ENCODE measurements at regions not wholly inside any gene's neighbourhood (a gene's known extent, or its start where the extent isn't known, plus 50 kb on each side); places are given as distances from the start of the nearest gene placed in this dataset.

DNA sequence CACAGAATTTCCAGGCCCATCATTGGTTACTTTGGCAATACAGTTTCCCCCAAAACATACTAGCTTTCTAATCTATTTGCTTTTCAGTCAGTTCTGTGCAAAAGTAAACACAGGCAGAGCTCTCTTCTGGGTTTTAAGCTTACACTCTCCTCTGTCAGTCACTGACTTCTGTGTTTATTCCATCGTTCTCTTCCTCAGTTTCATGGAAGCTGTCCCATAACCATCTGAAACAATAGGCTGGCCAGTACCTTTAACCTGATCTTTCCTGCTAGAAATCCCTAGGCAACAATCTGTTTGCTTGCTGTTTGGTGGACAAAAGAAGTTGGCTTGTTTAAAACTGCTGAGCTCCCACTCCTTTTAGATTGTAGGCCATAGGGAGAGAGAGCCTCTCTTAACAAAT lies 431.5 kb downstream of the HACE1 start:
- in situ Hi-C loops (cut with MboI; ENCODE audit: low sequenced_read_pairs): no loop called here

DNA sequence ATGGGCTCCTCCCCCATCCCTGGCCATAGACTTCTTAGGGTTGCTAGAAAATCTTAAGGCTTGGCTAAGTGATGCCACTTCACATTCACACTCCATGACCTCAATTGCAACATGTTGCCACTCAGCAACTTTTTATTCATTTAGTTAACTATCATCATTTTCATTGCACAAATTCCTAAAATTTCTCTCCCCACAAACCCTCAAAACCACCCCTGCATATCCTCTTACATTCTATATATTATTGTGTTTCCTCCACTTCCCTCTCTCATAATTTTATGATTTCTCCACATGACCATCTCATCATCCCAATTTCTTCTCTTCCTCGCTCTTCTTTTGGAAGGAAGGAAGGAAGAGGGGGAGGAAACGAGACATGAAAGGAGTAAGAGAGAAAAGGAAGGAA lies 436.0 kb downstream of the HACE1 start:
- in situ Hi-C loops (cut with MboI; ENCODE audit: low sequenced_read_pairs): no loop called here

DNA sequence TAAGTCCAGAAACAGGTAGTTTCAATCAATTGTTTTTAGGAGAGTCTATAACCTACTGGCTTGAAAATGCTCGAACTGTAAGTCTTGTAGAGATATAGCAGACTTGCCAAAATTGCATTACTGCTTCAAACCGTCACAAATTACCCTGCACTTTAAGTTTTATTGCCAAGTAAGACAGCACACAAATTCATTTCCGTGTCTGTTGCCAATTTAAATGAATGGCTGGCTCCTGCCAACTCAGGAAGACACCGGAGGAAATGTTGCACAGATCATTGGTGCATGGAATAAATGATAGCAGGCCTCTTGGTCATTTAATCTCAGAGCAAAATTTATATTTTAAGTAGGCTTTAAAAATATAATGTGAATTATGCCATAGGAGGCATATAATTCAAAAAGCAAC lies 438.1 kb downstream of the HACE1 start:
- in situ Hi-C loops (cut with MboI; ENCODE audit: low sequenced_read_pairs): no loop called here

- in situ Hi-C loops (cut with MboI; ENCODE audit: low sequenced_read_pairs): no loop called here
These were observed 440.9 kb downstream of the HACE1 start for GRCh38 chr6:104418839-104419238.

- in situ Hi-C loops (cut with MboI; ENCODE audit: low sequenced_read_pairs): no loop called here
These were observed 441.6 kb downstream of the HACE1 start for GRCh38 chr6:104418125-104418524.

GRCh38 chr6:104414723-104415122 lies 445.0 kb downstream of the HACE1 start:
- in situ Hi-C loops (cut with MboI; ENCODE audit: low sequenced_read_pairs): no loop called here

- in situ Hi-C loops (cut with MboI; ENCODE audit: low sequenced_read_pairs): no loop called here
These were observed 446.0 kb downstream of the HACE1 start for GRCh38 chr6:104413767-104414166.

GRCh38 chr6:104411302-104411701 lies 448.4 kb downstream of the HACE1 start:
- in situ Hi-C loops (cut with MboI; ENCODE audit: low sequenced_read_pairs): no loop called here

GRCh38 chr6:104409913-104410312 lies 449.8 kb downstream of the HACE1 start:
- in situ Hi-C loops (cut with MboI; ENCODE audit: low sequenced_read_pairs): no loop called here

GRCh38 chr6:104407957-104408356 lies 451.8 kb downstream of the HACE1 start:
- in situ Hi-C loops (cut with MboI; ENCODE audit: low sequenced_read_pairs): no loop called here

DNA sequence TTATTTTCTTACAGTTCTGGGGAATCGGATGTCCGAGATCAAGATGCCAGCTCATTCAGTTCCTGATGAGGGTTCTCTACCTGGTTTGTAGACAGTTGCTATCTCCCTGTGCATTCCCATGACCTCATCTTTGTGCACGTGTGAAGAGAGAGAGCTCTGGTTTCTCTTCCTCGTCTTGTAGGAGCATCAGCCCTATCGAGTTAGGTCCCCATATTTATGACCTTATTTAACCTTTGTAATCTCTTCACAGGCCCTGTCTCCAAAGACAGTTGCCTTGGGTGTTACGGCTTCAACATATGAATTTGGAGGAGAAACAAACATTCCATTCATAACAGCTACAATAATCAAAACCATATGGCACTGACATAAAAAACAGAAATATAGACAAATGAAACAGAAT lies 455.3 kb downstream of the HACE1 start:
- in situ Hi-C loops (cut with MboI; ENCODE audit: low sequenced_read_pairs): no loop called here

DNA sequence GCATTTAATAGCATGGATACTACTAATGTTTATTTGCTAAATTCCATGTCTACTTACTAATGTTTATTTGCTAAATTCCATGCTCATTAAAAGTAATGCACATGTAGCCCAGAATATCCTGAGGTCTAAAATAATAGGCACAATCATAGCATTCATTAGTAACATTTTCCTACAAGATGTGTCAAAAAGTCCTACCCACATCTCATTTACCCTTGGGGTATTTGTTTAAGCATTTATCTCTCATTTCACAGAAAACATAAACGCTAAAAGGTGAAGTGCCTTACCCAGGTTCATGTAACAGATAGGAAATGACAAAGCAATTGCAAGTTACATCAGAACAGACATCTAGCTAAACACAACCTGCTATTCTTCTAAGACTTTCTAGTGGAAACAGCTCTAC lies 457.1 kb downstream of the HACE1 start:
- in situ Hi-C loops (cut with MboI; ENCODE audit: low sequenced_read_pairs): no loop called here

DNA sequence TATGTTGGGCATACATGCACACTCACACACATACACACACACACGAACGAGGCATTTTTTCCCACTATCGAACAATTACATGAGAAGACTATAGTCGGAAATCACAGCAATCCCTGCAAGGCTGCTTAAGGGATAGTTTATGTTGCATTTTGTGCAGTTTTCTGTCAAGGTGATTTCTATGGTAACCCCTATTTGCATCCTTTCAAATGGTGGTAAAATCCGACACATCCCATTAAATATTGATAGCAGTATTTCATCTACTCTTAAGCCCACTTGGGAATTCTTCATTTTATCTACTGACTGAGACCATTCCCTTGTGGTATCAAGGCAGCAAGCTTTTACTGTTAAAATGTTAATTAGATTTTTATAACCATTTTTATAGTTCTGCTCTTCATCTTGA lies 457.8 kb downstream of the HACE1 start:
- in situ Hi-C loops (cut with MboI; ENCODE audit: low sequenced_read_pairs): no loop called here

GRCh38 chr6:104400844-104401243 lies 458.9 kb downstream of the HACE1 start:
- in situ Hi-C loops (cut with MboI; ENCODE audit: low sequenced_read_pairs): no loop called here

- in situ Hi-C loops (cut with MboI; ENCODE audit: low sequenced_read_pairs): no loop called here
These were observed 463.6 kb downstream of the HACE1 start for GRCh38 chr6:104396077-104396476.

DNA sequence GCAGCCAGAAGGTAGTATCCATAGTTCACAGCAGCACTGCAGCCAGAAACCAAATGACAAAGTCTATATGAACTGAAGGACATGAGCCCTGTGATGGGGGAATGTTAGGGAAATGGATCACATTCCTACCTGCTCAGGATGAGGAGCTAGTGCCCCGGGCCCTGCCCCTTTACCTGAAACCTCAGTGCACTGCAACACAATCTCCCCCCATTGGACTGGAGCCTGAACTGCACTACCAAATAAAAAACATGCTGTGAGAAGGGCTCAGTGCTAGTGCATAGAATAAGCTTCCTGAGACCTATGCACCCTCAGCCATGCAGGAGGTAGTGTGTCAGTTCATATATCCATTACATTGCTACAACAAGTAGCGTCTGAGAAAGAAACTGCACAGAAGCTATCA lies 477.8 kb downstream of the HACE1 start:
- in situ Hi-C loops (cut with MboI; ENCODE audit: low sequenced_read_pairs): no loop called here

- in situ Hi-C loops (cut with MboI; ENCODE audit: low sequenced_read_pairs): no loop called here
These were observed 494.1 kb downstream of the HACE1 start for GRCh38 chr6:104365451-104366234.

DNA sequence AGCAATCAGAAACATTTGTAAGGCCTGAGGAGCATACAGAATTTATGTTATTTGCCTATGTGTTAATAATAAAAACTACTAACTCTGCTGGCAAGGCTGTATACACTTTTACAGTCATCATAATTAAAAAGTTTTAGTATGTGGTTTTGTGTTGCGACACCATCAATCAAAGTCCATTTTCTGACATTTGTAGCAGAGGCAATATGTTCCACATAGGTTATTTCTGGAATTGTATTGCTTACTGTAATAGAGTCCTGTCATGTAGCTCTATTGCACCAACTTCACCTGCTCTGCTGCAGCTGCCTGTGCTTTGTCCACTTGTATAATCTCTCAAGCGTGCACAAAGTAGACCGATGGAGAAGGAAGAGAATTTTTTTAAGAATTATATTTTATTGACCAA lies 501.8 kb downstream of the HACE1 start:
- in situ Hi-C loops (cut with MboI; ENCODE audit: low sequenced_read_pairs): no loop called here

DNA sequence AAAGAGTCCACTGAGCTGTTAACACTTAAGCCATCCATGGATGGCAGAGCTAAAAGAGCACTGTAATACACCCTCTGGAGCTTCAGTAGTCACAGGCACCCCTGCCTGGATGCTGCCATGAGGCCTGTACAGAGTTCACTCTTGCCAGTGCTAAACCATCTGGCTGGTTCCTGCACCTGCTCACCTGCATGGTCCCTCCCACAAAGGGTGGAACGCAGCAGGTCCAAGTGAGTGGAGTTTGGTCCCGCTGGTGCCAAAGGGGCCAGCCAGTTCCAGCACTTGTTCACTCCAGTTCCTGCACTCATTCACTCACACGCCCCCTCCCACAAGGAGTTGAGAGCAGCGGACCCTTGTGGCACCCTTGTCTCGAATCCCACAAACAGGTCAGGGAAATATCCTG lies 503.5 kb downstream of the HACE1 start:
- in situ Hi-C loops (cut with MboI; ENCODE audit: low sequenced_read_pairs): no loop called here

GRCh38 chr6:104349191-104349590 lies 510.5 kb downstream of the HACE1 start:
- in situ Hi-C loops (cut with MboI; ENCODE audit: low sequenced_read_pairs): no loop called here

DNA sequence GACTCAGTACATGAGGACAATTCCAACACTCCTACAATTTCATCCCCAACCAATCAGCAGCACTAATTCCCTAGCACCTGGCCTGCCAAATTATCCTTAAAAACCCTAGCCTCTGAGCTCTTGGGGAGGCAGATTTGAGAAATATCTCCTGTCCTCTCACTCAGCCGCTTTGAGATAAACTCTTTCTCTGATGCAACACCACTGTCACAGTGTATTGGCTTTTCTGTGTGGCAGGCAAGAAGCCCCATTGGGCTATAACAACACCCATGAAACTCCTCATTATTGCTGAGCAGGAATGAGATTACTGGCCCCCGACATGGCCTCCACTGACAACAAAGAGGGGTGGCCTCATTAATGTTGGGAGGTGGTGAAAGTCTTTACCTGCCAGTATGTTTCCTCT lies 515.5 kb downstream of the HACE1 start:
- in situ Hi-C loops (cut with MboI; ENCODE audit: low sequenced_read_pairs): no loop called here

DNA sequence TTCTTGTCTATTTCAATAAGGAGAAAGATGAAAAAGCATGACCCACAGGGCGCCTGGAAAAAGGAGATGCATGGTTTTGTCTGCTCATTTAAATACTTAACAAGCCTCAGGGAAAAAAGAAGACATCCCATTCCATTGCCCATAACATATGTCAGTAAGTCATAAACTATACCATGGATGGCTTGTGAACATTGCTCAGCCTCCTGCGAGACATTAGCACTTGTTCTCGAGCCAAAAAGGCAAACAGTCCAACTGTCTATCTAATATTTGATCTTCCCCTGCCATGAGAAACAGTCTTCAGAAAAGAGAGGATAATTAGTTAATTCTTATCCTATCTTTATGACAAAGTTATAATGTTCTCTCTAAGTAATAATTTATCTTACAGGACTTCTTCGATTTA lies 527.4 kb downstream of the HACE1 start:
- in situ Hi-C loops (cut with MboI; ENCODE audit: low sequenced_read_pairs): no loop called here
